Right lobe of liver (tissue), 6 donors: ENCODE measurements at regions not wholly inside any gene's neighbourhood (a gene's known extent, or its start where the extent isn't known, plus 50 kb on each side); places are given as distances from the start of the nearest gene placed in this dataset.

Experiments used
- ATAC-seq, 4 donors: fragments of 200-7000 bp; cut with Tn5 transposase; one replicate each; pipeline ENCODE4 v1.9.1; 2020; ENCODE audit warnings: mild to moderate bottlenecking in 4 of 4, moderate library complexity in 4 of 4
- DNase-seq, 3 donors: peaks; one replicate each; pipeline ENCODE4 v3.0.0-alpha.2; 2020
- H3K27ac ChIP-seq, 3 donors: fragments of 200-600 bp; one replicate each; pipeline ENCODE4 v1.8.0; 2022
- H3K27me3 ChIP-seq, 2 donors: fragments of 200-600 bp; one replicate each; pipeline ENCODE4 v1.8.0; 2022
- H3K36me3 ChIP-seq, 4 donors: fragments of 200-600 bp; sonication (generic) in 1 of 4; one replicate each; pipeline versions ENCODE4 v1.5.1 to v1.8.0; 2017 to 2022; ENCODE audit warnings: control low read depth in 1 of 4
- H3K4me1 ChIP-seq, 4 donors: fragments of 200-600 bp; sonication (generic) in 1 of 4; one replicate each; pipeline versions ENCODE4 v1.5.1 to v1.8.0; 2017 to 2022; ENCODE audit warnings: control low read depth in 1 of 4
- H3K4me3 ChIP-seq, 3 donors: fragments of 200-600 bp; one replicate each; pipeline ENCODE4 v1.8.0; 2022
- H3K9me3 ChIP-seq, 4 donors: fragments of 200-600 bp; sonication (generic) in 1 of 4; one replicate each; pipeline versions ENCODE4 v1.5.1 to v1.8.0; 2017 to 2022; ENCODE audit warnings: control low read depth in 1 of 4
- POLR2A ChIP-seq: fragments of 450-650 bp; IDR thresholded peaks from one replicate; pipeline ENCODE4 v1.6.1; 2017; ENCODE audit warnings: antibody characterized with exemption, mild to moderate bottlenecking
- WGBS: methylation state at CpG from one replicate; pipeline ENCODE4 v1.1.6; 2018; ENCODE audit warnings: low coverage, low lambda C conversion rate; ENCODE audit not compliant: insufficient coverage; ENCODE audit errors: missing lambda C conversion rate; 5-methylcytosine and 5-hydroxymethylcytosine counted together
- intact Hi-C, 2 donors: fragments of 100-400 bp; cut with DNase I; formaldehyde crosslinking; loops; one replicate each; pipeline versions ENCODE4 v1.11.2 to v1.14.1; 2022
- TF ChIP-seq, protein P1 (sequence below), 4 donors: fragments of 200-600 bp in 3 of 4; fragments of 450-650 bp in 1 of 4; IDR thresholded peaks; one replicate each; pipeline versions ENCODE4 v1.5.1 to v1.8.0; 2016 to 2022; ENCODE audit warnings: antibody characterized with exemption in 4 of 4, mild to moderate bottlenecking in 2 of 4
- donor health status: DM: no; HTN: yes; CAD: no.
- donor health status: DM: no; HTN: no; CAD: no.
- donor health status: DM: no; HTN: no; CAD: no.
- donor health status: DM: no; HTN: yes; CAD: no.
- donor health status: DM: no; HTN: yes; CAD: no.

DNA sequence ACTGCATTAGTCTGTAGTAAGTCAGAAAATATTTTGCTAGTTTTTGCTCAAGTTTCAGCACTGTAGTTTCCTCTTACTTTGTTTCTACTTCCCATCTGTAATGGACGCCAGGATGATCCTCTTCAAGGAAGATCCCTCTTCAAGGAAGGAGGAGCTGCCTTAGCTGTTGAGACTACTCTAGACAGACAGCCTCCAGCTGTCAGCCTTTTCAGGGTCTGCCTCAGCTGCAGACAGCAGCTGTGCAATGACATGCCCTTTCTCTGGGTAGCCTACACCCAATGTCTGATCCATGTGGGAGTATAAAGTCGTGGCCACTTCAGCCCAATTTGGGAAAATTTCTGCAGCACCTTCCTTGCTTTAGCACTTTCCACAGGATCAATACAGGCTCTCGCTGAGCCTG lies 281.0 kb upstream of the MAOA start:
- WGBS = 59% methylated on average over 3 of the region's 3 CpGs
- no peaks in the 10 kb centered on the region for H3K9me3 ChIP-seq
- no peaks in the 10 kb centered on the region for H3K27me3 ChIP-seq
- H3K4me3 ChIP-seq = no peak overlapping the region
- ATAC-seq (no peak), DNase-seq (no peak)
- H3K4me1 ChIP-seq = no peaks in the 10 kb centered on the region
- TF ChIP-seq POLR2A = no peak
- TF ChIP-seq, protein P1, sequence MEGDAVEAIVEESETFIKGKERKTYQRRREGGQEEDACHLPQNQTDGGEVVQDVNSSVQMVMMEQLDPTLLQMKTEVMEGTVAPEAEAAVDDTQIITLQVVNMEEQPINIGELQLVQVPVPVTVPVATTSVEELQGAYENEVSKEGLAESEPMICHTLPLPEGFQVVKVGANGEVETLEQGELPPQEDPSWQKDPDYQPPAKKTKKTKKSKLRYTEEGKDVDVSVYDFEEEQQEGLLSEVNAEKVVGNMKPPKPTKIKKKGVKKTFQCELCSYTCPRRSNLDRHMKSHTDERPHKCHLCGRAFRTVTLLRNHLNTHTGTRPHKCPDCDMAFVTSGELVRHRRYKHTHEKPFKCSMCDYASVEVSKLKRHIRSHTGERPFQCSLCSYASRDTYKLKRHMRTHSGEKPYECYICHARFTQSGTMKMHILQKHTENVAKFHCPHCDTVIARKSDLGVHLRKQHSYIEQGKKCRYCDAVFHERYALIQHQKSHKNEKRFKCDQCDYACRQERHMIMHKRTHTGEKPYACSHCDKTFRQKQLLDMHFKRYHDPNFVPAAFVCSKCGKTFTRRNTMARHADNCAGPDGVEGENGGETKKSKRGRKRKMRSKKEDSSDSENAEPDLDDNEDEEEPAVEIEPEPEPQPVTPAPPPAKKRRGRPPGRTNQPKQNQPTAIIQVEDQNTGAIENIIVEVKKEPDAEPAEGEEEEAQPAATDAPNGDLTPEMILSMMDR (IDR thresholded peaks at IDR 0.05) = no peak
- H3K36me3 ChIP-seq = no peaks in the 10 kb centered on the region
- intact Hi-C loops = no loop called here
- no peak overlapping the region for H3K27ac ChIP-seq

DNA sequence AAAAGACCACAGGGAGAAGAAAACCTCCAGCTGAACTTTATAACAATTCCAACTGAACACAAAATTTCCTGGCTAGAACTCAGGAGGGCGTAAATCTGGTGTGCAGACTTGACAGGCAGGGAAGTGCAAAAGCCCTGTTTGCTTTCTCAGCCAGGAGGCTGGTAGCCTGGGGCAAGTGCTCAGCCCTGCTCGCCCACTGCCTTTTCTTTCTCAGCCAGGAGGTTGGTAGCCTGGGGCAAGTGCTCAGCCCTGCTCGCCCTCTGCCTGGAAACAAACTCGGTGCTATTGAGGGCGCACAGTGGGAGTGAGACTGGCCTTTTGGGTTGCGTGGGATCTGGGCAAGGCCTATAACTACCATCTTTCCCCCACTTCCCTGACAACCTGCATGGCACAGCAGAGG lies 275.4 kb upstream of the MAOA start:
- no peaks in the 10 kb centered on the region for H3K27me3 ChIP-seq
- intact Hi-C loops = no loop called here
- no peaks in the 10 kb centered on the region for H3K9me3 ChIP-seq
- H3K27ac ChIP-seq = no peak overlapping the region
- DNase-seq (no peak), ATAC-seq (no peak)
- no peak overlapping the region for H3K4me3 ChIP-seq
- no peaks in the 10 kb centered on the region for H3K4me1 ChIP-seq
- no peak for TF ChIP-seq POLR2A
- TF ChIP-seq, protein P1 (IDR thresholded peaks at IDR 0.05) = no peak
- 60% methylated on average over 1 of the region's 6 CpGs for WGBS
- H3K36me3 ChIP-seq = no peaks in the 10 kb centered on the region

DNA sequence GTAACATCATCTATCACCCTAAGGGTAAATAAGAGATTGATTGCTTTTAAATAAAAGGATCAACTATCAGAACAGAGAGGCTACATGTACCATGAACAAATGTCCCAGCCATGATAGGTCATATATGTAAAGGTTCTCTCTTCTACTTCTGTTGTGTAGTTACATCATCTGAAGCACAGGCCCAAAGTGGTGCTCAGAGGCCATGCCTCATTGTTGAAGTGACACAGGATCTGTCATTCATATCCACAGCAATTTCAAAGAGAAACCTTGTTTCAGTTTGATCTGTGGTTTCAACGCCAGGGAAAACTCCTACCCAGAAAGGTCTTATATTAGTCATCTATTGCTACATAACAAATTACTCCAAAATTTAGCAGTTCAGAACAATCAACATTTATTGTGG lies 269.2 kb upstream of the MAOA start:
- Histone ChIP-seq H3K27me3 (peaks cover 0 to 9% of the 10 kb centered on the region in 2 donors), H3K4me1 (no peaks in the 10 kb centered on the region), H3K27ac (no peak overlapping the region), H3K36me3 (no peaks in the 10 kb centered on the region), H3K4me3 (no peak overlapping the region), H3K9me3 (no peaks in the 10 kb centered on the region)
- TF ChIP-seq, protein P1 (IDR thresholded peaks at IDR 0.05) = no peak
- TF ChIP-seq POLR2A = no peak
- intact Hi-C loops = no loop called here
- ATAC-seq (no peak), DNase-seq (no peak)
- 75% methylated on average over 1 of the region's 1 CpG for WGBS

DNA sequence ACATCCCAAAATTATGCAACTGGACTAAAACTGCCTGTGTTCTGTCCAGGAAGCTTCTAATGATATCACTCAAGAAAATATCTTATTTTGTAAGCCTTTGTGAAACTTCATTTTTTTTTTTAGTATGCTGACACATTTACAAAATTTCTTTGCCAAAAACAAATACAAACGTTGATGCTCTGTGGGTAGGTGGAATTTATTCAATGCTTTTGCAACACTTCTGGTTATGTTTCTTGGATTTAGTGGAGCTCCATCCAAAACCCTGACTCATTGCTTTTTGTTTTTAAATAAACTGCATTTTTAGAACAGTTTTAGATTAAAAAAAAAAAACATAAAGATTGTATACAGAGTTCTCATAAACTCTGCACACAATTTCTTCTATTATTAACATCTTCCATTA lies 250.9 kb upstream of the MAOA start:
- H3K27me3 ChIP-seq = no peaks in the 10 kb centered on the region
- no peaks in the 10 kb centered on the region for H3K9me3 ChIP-seq
- no peaks in the 10 kb centered on the region for H3K36me3 ChIP-seq
- intact Hi-C loops = no loop called here
- 14% methylated on average over 1 of the region's 1 CpG for WGBS
- no peaks in the 10 kb centered on the region for H3K4me1 ChIP-seq
- DNase-seq (no peak), ATAC-seq (no peak)
- TF ChIP-seq, protein P1 (IDR thresholded peaks at IDR 0.05) = no peak
- no peak for TF ChIP-seq POLR2A
- H3K27ac ChIP-seq = no peak overlapping the region
- no peak overlapping the region for H3K4me3 ChIP-seq

DNA sequence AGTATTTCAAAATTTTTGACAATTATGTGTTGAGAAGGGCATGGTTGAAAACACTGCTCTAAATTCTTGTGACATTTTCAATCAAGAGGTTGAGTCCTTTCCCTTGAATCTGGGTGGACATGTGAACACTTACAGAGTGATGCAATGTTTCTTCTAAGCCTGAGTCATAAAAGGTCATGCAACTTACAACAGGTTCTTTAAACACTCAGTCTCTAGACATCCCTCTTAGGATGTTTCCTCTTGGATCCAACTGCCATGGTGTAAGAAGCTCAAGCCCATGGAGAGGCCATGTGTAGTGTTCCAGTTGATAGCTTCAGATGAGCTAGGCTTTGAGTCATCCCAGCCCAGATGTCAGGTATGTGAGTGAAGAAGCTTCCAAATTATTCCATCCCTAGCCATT lies 232.2 kb upstream of the MAOA start:
- intact Hi-C loops = no loop called here
- H3K9me3 ChIP-seq = no peaks in the 10 kb centered on the region

More for the DNA sequence above, 232.2 kb upstream of the MAOA start:
- ATAC-seq (no peak), DNase-seq (no peak)
- Histone ChIP-seq H3K4me1 (no peaks in the 10 kb centered on the region), H3K36me3 (no peaks in the 10 kb centered on the region), H3K27me3 (no peaks in the 10 kb centered on the region), H3K4me3 (no peak overlapping the region), H3K27ac (no peak overlapping the region)
- TF ChIP-seq, protein P1 (IDR thresholded peaks at IDR 0.05) = no peak
- TF ChIP-seq POLR2A = no peak
